Endothelial cell of umbilical vein (primary cell): ENCODE measurements at regions not wholly inside any gene's neighbourhood (a gene's known extent, or its start where the extent isn't known, plus 50 kb on each side); places are given as distances from the start of the nearest gene placed in this dataset.

ENCODE experiments used
- EZH2 ChIP-seq: IDR thresholded peaks from 2 replicates; pipeline ENCODE4 v1.6.1; 2012; ENCODE audit warnings: borderline replicate concordance, low read depth, mild to moderate bottlenecking, moderate library complexity, low read length, inconsistent platforms; ENCODE audit not compliant: severe bottlenecking
- FOS ChIP-seq: IDR thresholded peaks from 2 replicates; pipeline ENCODE4 v1.6.1; 2011; ENCODE audit warnings: mild to moderate bottlenecking, low read length, moderate library complexity, borderline replicate concordance; ENCODE audit not compliant: insufficient read depth
- MYC ChIP-seq: IDR thresholded peaks from one replicate; pipeline ENCODE4 v1.6.1; 2011; ENCODE audit warnings: mild to moderate bottlenecking, low read depth, low read length
- POLR2A ChIP-seq: IDR thresholded peaks from 2 replicates; pipeline ENCODE4 v1.6.1; 2012; ENCODE audit warnings: low read depth, mild to moderate bottlenecking, control low read depth, low read length
- POLR2AphosphoS5 ChIP-seq: IDR thresholded peaks from 2 replicates; pipeline ENCODE4 v1.6.1; 2012; ENCODE audit warnings: low read depth, mild to moderate bottlenecking, control low read depth, low read length, moderate library complexity; ENCODE audit not compliant: insufficient read depth
- TF ChIP-seq, protein P1 (sequence below), 2 donors: IDR thresholded peaks; 1 replicate in 1 of 2; 2 replicates in 1 of 2; pipeline ENCODE4 v1.5.1; 2011; ENCODE audit warnings: low read length in 2 of 2, mild to moderate bottlenecking in 2 of 2, moderate library complexity in 2 of 2, control low read depth in 1 of 2, inconsistent platforms in 1 of 2, low read depth in 1 of 2; ENCODE audit not compliant: insufficient read depth in 1 of 2; ENCODE audit errors: extremely low read depth in 1 of 2
- TF ChIP-seq, protein P2 (sequence below): IDR thresholded peaks from 2 replicates; pipeline ENCODE4 v1.6.1; 2011; ENCODE audit not compliant: insufficient read depth, insufficient read length

DNA sequence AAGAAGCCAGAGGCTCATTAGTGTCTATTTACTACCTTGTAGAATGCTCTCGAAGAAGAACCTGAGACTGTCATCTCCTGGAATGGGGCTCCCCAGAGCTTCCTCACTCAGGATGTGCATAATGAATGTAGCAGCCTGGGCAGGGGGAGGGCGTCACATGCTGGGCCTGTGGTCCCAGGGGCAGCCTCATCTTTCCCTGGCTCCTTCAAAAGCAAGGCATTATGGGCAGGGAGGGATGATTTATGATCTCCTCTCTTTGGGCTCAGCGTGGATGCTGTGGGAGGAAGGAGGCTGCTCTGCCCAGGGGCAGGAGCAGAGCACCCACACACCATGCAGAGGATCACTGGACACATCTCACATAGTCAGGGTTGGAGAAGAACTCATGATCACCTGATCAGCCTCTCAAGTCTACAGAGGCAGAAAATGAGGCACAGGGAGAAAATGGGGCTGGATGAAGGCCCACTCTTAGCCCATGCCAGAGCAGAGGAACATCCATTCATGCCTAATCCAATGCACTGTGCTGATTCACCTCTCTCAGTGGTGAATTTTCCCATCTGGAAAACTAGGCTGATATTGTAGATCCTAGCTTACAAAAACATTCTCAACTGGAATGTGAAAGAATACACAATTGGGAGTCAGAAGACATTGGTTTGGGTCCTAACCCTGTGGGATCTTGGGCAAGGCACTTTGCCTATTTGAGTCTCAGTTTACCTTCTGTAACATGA lies 173.7 kb downstream of the CARTPT start:
- TF ChIP-seq, protein P1, sequence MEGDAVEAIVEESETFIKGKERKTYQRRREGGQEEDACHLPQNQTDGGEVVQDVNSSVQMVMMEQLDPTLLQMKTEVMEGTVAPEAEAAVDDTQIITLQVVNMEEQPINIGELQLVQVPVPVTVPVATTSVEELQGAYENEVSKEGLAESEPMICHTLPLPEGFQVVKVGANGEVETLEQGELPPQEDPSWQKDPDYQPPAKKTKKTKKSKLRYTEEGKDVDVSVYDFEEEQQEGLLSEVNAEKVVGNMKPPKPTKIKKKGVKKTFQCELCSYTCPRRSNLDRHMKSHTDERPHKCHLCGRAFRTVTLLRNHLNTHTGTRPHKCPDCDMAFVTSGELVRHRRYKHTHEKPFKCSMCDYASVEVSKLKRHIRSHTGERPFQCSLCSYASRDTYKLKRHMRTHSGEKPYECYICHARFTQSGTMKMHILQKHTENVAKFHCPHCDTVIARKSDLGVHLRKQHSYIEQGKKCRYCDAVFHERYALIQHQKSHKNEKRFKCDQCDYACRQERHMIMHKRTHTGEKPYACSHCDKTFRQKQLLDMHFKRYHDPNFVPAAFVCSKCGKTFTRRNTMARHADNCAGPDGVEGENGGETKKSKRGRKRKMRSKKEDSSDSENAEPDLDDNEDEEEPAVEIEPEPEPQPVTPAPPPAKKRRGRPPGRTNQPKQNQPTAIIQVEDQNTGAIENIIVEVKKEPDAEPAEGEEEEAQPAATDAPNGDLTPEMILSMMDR (IDR thresholded peaks at IDR 0.05; ENCODE audit: extremely low read depth in 1 of 2, insufficient read depth in 1 of 2, low read depth in 1 of 2, low read length in 2 of 2) = no peak
- TF ChIP-seq EZH2 (no peak), POLR2A (no peak), FOS (no peak), POLR2AphosphoS5 (no peak), MYC (no peak)
- TF ChIP-seq, protein P2, sequence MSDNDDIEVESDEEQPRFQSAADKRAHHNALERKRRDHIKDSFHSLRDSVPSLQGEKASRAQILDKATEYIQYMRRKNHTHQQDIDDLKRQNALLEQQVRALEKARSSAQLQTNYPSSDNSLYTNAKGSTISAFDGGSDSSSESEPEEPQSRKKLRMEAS = no peak
